Mammary epithelial cell (primary cell): ENCODE measurements at regions not wholly inside any gene's neighbourhood (a gene's known extent, or its start where the extent isn't known, plus 50 kb on each side); places are given as distances from the start of the nearest gene placed in this dataset.

Experiments
- CTCF ChIP-seq, 2 donors: IDR thresholded peaks in 1 of 2; conservative IDR thresholded peaks in 1 of 2; 2 replicates each; pipeline ENCODE4 v1.5.1; 2011 to 2012; ENCODE audit warnings: inconsistent platforms in 2 of 2, low read length in 2 of 2, mild to moderate bottlenecking in 2 of 2, control low read depth in 1 of 2, low read depth in 1 of 2; ENCODE audit not compliant: insufficient read depth in 1 of 2; ENCODE audit errors: extremely low read depth in 1 of 2
- EZH2 ChIP-seq: IDR thresholded peaks from 2 replicates; pipeline ENCODE4 v1.6.1; 2012; ENCODE audit warnings: low read length, inconsistent platforms, borderline replicate concordance

- TF ChIP-seq EZH2, result no peak
- no peak for TF ChIP-seq CTCF (conservative IDR thresholded peaks at IDR 0.05 in 1 of 2, IDR thresholded peaks at IDR 0.05 in 1 of 2; ENCODE audit: extremely low read depth in 1 of 2, insufficient read depth in 1 of 2, low read depth in 1 of 2, low read length in 2 of 2)
Measured at GRCh38 chr6:14270142-14270893, 152.7 kb downstream of the CD83 start.
